BJ (cell line): ENCODE measurements at regions not wholly inside any gene's neighbourhood (a gene's known extent, or its start where the extent isn't known, plus 50 kb on each side); places are given as distances from the start of the nearest gene placed in this dataset.
"Not testable (repeated sequence)": the region's sequence is repeated elsewhere in the genome, so short reads cannot be mapped to it uniquely, and the experiment has no call there.

Source experiments
- CTCF ChIA-PET: fragments of 350-600 bp; formaldehyde crosslinking; extraction: SDS; loops from one replicate; lab custom pipeline; 2021; ENCODE audit warnings: antibody characterized with exemption, inconsistent platforms; lab: Yijun Ruan, JAX
- POLR2A ChIA-PET: fragments of 300-600 bp; sonication (Branson Sonifier 250); formaldehyde crosslinking; extraction: SDS; loops from one replicate; lab custom pipeline; 2021; ENCODE audit warnings: antibody characterized with exemption; lab: Charles Lee
- DNase-seq: peaks from one replicate; pipeline ENCODE4 v3.0.0-alpha.2; 2011; ENCODE audit warnings: low read depth
- H3K27me3 ChIP-seq: 2 replicates; pipeline ENCODE4 v1.6.0; 2011; ENCODE audit warnings: low read length; ENCODE audit not compliant: control insufficient read depth, insufficient read depth
- H3K36me3 ChIP-seq: 2 replicates; pipeline ENCODE4 v1.5.1; 2011; ENCODE audit warnings: low read length; ENCODE audit not compliant: control insufficient read depth, insufficient read depth
- H3K4me3 ChIP-seq: 2 replicates; pipeline ENCODE4 v1.5.1; 2011; ENCODE audit warnings: low read depth, mild to moderate bottlenecking, control low read depth, low read length
- TF ChIP-seq, protein P1 (sequence below): IDR thresholded peaks from 2 replicates; pipeline ENCODE4 v1.5.1; 2011; ENCODE audit warnings: low read depth, mild to moderate bottlenecking, control low read depth, inconsistent platforms, low read length, moderate library complexity; ENCODE audit not compliant: insufficient read depth

DNA sequence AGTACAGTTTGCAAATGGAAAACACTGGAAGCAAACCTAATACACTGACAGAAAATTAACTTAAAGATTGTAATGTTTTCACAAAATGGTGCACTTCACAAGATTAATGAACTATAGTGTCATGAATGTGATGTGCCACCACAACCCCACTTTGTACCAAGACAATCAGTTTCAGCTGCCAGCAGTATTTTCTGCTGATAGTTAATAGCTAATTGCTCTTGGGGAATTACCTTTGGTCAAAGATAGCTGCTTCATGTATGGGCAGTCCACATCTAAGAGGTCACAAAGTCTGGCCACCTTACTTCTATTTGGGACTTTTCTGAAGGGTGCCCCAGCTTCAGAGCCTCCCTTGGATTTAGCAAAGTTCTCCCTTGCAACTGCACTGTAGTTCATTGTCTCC lies 254.0 kb downstream of the CALCRL start:
- TF ChIP-seq, protein P1, sequence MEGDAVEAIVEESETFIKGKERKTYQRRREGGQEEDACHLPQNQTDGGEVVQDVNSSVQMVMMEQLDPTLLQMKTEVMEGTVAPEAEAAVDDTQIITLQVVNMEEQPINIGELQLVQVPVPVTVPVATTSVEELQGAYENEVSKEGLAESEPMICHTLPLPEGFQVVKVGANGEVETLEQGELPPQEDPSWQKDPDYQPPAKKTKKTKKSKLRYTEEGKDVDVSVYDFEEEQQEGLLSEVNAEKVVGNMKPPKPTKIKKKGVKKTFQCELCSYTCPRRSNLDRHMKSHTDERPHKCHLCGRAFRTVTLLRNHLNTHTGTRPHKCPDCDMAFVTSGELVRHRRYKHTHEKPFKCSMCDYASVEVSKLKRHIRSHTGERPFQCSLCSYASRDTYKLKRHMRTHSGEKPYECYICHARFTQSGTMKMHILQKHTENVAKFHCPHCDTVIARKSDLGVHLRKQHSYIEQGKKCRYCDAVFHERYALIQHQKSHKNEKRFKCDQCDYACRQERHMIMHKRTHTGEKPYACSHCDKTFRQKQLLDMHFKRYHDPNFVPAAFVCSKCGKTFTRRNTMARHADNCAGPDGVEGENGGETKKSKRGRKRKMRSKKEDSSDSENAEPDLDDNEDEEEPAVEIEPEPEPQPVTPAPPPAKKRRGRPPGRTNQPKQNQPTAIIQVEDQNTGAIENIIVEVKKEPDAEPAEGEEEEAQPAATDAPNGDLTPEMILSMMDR: no peak
- no peaks in the 10 kb centered on the region for H3K36me3 ChIP-seq
- ChIA-PET CTCF (no interaction called here), POLR2A (no interaction called here)
- no peaks in the 10 kb centered on the region for H3K27me3 ChIP-seq
- H3K4me3 ChIP-seq: no peak overlapping the region
- DNase-seq: no peak

DNA sequence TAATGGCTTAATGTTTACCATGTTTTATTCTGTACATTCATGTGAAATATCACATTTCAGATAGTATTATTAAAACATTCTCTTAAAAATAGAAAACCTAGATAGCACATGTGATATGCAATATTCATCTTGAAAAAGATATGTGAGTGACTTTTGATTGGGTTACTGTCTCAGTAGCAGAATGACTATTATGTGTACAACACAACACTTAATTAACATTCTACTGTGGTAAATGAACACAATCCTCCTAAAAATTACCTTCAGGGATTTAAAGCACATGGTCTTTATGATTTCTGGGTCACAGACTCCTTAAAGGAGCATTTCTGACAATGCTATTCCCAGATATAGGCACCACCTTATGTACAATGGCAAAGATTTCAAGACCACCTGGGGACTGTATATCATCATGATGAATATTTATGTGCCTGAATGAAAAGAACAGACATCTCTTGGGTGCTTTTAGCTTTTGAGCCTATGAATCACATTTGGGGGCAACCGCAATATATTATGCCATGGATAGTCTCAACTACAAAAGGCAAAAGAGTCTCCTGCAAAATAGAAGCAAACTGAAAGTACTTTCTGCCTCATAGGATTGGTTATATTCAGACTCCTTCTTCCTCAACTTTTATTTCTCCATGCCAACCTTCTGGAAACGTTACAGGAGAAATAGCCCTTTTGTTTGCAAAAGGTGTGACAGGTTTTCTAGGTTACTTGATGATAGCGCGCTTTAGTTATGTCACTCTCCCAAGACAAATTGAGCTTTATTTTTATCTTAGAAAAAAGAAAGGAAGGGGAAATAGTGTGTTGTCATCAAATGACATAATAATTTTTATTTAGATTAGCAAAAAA lies 259.0 kb downstream of the CALCRL start:
- no peak for DNase-seq
- Histone ChIP-seq H3K27me3 (no peaks in the 10 kb centered on the region), H3K4me3 (no peak overlapping the region), H3K36me3 (no peaks in the 10 kb centered on the region)
- POLR2A ChIA-PET: no interaction called here
- CTCF ChIA-PET: no interaction called here
- TF ChIP-seq, protein P1: no peak

DNA sequence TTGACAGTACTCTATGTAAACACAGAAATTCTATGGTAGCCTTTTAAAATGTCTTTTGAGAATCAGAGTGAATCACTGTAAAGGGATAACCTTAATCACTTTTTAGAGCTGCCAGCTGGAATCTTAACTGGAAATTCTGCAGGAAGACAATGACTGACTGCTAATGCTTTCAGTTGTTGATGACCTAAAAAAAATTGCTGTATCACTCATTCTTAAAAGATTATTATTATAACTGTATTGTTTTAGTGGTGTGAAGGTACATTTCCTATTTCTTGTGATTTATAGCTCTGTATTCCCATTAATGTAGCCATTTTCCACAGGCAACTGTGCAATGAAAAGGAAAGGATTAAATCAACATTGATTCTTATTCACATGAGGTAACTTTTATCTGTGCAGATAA lies 260.5 kb downstream of the CALCRL start:
- no peak overlapping the region for H3K4me3 ChIP-seq
- no peak for DNase-seq
- ChIA-PET CTCF (no interaction called here), POLR2A (no interaction called here)
- H3K27me3 ChIP-seq: no peaks in the 10 kb centered on the region
- TF ChIP-seq, protein P1: no peak
- no peaks in the 10 kb centered on the region for H3K36me3 ChIP-seq

DNA sequence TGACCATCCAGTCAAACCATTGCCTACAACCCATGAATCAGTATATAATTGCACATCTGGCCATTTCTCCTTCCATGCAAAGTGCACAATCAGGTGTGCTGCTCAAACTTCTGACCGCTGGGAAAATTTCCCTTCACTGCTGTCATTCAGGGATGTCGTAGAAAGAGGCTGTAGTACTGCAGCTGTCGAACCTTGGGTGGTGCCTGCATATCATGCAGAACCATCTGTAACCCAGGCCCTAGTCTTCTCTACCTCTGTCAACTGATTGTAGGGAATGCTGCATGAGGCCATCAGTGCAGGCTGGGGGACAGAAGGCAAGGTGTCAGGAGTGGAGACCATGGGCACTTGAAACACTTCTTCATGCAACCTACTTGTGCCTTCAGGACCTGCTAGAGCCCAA lies 267.5 kb downstream of the CALCRL start:
- TF ChIP-seq, protein P1: no peak
- Histone ChIP-seq H3K36me3 (no peaks in the 10 kb centered on the region), H3K27me3 (no peaks in the 10 kb centered on the region), H3K4me3 (no peak overlapping the region)
- CTCF ChIA-PET: no interaction called here
- POLR2A ChIA-PET: no interaction called here
- no peak for DNase-seq

DNA sequence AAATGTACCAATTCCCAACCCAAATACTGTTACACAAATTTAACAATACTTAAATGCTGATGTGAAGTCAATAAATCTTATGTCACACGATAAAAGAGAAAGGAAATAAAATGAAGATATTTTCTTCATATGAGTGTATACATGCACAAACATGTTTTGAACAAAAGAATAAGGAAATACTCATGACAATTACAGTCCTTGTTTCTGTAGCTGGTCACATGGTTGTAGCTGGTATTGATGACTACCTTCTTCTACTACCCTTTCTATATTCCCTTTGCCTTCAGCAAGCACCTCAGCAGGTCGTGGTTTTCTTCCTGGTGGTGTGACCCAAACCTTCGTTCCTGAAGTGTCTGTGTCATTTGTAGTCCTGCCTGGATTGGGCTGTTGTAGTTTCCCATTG lies 269.2 kb downstream of the CALCRL start:
- H3K27me3 ChIP-seq, DNase-seq, H3K36me3 ChIP-seq, H3K4me3 ChIP-seq, POLR2A ChIA-PET, CTCF ChIA-PET: not testable (repeated sequence)

DNA sequence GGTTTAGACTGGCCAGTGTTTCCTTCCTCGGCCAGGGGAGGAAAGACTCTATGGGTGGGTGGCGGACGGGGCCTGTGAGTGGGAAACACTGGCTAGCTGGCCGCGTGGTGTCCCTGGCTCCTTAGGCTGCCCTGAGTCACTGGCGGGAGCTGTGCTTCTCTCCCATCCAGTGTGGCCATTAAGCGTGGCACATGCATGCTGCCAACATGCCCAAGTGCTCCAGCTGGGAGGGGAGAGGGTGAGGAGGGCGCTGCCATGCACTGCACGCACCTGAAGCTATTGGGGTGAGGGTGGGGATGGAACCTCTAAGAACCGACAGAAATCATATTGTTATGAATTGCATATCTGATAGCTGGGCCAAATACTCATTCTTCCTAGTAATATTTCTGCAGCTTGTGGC lies 270.8 kb downstream of the CALCRL start:
- H3K36me3 ChIP-seq: no peaks in the 10 kb centered on the region

More for the DNA sequence above, 270.8 kb downstream of the CALCRL start:
- Histone ChIP-seq H3K4me3 (no peak overlapping the region), H3K27me3 (no peaks in the 10 kb centered on the region)
- no peak for DNase-seq
- POLR2A ChIA-PET: no interaction called here
- TF ChIP-seq, protein P1: no peak
- CTCF ChIA-PET: interaction anchor here (1.0 kb wide), 1 partner anchor 9 kb away, joined by 3 read pairs; no protein-coding TSS in a partner anchor
